ENCODE measurements at regions not wholly inside any gene's neighbourhood (a gene's known extent, or its start where the extent isn't known, plus 50 kb on each side); places are given as distances from the start of the nearest gene placed in this dataset.

DNA sequence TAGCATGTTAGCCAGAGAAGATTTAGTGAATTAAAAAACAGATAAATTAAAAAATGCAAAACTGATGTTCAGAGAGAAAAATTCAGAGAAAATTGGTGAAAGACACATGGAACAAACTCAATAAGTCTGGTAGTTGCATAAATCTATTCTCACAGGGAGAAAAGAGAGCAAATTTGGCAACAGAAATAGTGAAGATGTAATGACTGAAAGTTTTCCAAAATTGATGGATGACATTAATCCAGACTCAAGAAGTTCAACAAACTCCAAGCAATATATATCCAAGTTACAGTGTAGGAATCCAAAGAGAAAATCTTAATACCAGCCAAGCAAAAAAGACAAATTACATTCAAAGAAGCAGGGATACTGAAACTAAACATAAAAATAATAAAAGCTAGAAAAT is 302.7 kb upstream of the ARPP21 start:
- intact Hi-C loops (cut with micrococcal nuclease) = no loop called here

DNA sequence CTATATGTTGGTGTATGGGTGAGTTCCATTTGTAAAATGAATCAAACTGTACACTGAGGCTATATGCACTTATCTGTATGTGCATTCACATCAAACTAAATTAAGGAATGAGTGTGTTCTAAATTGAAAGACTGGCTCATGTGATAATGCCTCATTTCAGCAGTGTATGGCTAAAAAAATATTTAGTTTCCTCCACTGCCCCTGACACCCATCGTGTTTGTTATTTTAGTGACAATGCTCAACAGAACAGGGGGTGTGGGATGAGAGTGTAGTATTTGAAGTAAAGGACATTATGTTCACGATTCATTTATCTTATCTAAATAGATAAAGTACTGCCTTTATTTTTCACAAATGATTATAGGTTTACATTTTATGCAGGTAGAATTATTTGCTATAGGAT is 301.1 kb upstream of the ARPP21 start:
- intact Hi-C loops (cut with micrococcal nuclease) = no loop called here

DNA sequence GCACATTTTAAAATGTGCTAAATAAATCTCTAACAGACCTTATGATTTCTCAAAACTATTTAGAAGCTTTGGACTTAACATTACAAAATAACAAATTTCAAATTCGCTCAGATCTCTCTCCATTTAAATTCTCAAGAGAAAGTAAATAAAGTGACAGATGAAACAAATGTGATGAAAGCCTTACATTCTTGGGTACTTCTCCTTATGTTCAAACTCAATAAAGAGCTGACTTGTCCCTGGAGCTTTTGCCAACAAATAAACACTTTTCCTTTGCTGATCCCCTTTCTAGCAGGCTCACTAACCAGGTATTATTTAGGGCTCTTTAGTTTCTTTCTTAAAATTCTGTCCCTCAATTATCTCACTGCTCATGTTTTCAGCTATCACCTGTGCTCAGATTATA is 259.1 kb upstream of the ARPP21 start:
- intact Hi-C loops (cut with micrococcal nuclease) = no loop called here

DNA sequence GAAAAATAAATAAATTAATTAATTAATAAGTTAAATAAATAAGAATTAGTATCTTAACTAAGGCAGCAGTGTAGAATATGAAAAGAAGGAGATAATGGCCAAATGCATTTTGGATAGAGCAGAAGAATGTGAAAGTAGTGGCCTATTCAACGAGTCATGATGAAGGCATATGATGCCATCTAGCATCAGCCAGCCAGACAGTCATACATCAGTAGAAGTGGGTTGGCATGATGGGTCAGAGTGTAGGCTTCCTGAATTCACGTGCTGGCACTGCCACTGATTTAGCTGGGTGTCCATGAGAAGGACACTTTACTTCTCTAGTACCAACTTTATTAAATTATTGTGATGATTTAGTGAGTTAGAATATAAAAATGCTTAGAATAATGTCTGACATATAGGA is 256.1 kb upstream of the ARPP21 start:
- intact Hi-C loops (cut with micrococcal nuclease) = no loop called here

DNA sequence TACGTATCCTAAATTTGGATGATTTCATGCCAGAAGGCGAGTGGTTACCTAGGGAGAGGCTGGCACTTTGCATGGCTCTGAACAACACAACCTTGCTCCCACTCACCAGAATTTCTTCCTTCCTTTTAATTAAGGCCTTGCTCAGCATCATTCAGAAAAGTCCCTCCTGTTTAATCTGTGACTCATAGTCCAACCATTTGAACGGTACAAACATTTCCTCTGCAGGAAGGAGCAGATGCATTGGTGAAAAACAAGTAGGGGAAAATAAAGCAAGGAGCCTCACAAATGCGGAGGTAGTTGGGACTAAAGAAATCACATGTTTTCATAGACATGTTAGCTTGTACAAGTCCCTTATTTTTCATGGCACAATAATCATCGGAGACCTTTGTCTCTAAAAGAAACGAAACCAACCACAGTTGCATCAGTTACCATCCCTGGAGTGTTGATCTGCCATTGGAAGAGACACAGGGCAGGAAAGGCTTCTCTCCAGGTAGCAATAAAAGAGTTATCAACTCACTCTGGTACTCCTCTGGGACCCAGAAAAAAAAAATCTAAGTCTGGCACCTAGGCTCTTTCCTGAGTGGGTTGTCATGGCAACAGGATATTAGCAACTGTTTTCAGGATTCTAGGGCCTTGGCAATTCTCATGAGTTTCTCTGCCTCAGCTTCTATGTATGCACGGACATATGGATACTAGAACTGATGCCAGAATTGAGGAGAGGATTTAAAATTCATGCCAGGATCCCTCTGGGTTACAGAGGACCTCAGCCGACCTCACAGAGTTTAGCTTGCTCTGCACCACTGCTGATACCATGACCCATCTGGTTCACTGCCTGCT is 255.4 kb upstream of the ARPP21 start:
- intact Hi-C loops (cut with micrococcal nuclease) = no loop called here

DNA sequence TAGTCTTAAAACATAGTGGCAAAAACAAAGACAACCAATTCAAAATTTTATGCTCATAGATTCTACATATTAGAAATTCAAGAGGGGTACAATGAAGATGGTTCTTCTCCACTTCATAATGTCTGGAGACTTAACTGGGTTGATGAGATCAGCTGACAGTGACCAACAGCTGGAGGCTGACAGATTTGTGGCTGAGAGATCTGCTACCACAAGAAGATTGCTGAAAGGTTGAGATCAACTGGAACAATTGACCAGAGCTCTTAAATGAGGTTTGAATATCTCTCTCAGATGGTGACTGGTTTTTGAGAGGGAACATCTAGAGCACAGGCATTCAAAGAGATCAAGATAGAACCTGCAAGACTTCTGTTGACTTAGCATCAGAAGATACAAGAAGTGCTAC is 254.1 kb upstream of the ARPP21 start:
- intact Hi-C loops (cut with micrococcal nuclease) = no loop called here

DNA sequence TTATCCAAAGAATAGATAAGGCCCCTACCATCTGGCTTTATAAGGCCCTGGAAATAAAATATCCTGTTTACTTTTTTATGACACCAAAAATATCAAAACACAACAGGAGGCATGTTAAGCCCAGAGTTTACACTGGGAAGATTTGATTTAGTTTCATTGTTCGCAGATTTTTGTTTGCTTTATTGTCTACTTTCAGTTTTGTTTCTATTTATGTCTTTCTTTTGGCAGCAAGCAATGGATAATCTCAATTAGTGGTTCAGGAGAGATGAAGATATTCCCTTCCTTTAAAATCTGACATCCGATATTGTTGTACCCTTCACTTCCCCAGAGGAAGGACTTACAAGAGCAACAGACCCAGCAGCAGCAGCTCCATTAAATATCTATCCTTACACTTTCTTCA is 249.4 kb upstream of the ARPP21 start:
- intact Hi-C loops (cut with micrococcal nuclease) = no loop called here

DNA sequence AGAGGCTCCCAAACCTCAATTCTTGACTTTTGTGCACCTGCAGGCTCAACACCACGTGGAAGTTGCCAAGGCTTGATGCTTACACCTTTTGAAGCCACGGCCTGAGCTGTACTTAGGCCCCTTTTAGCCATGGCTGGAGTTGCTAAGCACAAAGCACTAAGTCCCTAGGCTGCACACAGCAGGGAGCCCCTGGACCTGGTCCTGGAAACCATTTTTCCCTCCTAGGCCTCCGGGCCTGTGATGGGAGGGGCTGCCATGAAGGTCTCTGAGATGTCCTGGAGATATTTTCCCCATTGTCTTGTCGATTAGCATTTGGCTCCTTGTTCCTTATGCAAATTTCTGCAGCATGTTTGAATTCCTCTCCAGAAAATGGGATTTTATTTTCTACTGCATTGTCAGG is 247.1 kb upstream of the ARPP21 start:
- intact Hi-C loops (cut with micrococcal nuclease) = no loop called here

GRCh38 chr3:35393901-35394799 is 245.2 kb upstream of the ARPP21 start:
- intact Hi-C loops (cut with micrococcal nuclease) = no loop called here

GRCh38 chr3:35394905-35395304 is 244.4 kb upstream of the ARPP21 start:
- intact Hi-C loops (cut with micrococcal nuclease) = no loop called here

GRCh38 chr3:35401671-35402070 is 237.7 kb upstream of the ARPP21 start:
- intact Hi-C loops (cut with micrococcal nuclease) = no loop called here

DNA sequence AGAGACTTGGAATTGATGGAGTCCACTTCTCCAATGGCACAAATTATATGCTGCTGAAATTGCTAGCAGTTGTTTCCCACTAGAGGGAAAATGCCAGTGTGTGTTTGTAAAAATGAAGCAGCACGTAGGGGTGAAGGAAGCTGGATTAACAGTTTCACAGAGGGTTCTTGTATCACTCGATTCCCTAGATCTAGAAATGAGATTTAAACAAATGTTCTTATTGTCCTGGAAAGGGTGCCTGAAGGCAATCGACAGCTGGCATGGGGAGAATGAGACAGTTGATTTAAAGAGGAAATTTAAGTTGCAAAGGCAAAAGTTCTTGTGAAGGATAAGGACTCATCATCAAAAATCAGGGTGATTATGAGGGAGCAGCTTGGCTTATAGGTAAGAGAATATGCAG is 234.8 kb upstream of the ARPP21 start:
- intact Hi-C loops (cut with micrococcal nuclease) = no loop called here

DNA sequence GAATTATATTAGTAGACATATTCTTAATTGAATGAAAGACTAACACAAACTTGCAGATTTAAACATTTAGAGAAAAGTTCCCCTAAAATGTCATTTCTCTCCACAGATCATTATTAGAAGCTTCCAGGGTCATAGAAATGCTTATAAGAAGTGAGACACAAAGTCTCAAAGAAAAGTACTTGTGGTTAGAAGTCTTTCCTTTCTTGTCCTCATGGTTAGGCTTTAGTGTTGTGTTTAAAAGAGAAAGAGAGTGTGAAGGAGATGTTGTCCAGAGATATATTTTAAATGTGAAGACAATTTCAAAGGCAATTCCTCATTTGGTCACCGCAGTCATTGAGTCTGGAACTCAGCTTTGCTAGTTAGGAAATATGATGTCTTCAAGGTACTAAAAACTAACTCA is 230.4 kb upstream of the ARPP21 start:
- intact Hi-C loops (cut with micrococcal nuclease) = no loop called here

- intact Hi-C loops (cut with micrococcal nuclease) = no loop called here
Measured at GRCh38 chr3:35409991-35410390, 229.3 kb upstream of the ARPP21 start.

GRCh38 chr3:35413483-35413882 is 225.8 kb upstream of the ARPP21 start:
- intact Hi-C loops (cut with micrococcal nuclease) = no loop called here

- intact Hi-C loops (cut with micrococcal nuclease) = no loop called here
Measured at GRCh38 chr3:35417080-35417479, 222.2 kb upstream of the ARPP21 start.

DNA sequence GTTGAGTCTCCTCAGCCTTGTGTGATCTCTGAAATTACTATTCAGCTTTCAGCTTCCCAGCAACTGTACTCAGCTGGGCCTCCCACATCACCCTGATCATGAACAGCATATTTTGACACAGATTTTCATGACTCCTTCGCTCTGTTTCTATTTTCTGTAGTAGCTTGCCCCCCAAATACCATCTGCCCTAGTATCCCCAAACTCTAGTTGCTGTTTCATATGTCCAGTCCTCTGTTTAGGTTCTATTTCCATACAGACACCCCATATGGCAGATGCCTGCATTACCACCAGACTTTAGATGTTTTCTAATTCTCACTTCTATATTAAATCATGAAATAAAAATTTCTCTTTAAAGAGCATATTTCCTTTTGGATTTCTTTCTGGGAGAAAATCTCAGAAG is 217.2 kb upstream of the ARPP21 start:
- intact Hi-C loops (cut with micrococcal nuclease) = no loop called here

DNA sequence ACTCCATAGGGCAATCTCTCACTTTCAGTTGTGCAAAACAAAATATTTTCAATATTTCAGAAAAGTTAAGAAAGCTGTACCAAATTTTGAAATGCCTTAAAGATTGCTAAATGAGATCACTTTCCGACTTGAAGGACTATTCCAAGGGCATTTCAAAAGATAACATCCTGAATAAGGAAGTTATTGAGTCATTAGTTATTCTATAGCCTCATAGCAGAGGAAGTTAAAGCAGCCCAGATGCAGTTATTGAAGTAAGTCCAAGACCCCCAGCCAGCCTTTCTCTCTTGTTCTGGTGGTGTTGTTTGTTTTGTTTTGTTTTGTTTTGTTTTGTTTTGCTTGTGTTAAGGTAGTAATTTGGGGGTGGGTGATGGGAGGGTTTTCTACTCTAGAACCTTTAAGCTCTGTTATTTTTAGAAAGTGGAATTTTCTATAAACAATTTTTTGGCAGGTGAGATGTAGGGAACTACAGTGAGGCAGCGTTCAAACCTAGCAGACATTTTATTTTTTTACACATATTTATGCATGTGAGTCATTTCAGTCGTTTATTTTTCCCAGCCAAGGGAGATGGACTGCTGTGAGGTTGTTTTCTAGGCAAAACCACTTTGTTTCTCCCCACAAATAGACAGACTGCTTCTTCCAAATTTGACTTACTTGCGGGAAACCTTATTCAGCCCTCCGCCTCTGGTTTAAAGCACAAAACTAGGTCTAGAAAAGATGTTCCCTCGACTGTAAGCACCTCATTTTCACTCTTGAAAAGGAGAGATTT is 216.3 kb upstream of the ARPP21 start:
- intact Hi-C loops (cut with micrococcal nuclease) = no loop called here

DNA sequence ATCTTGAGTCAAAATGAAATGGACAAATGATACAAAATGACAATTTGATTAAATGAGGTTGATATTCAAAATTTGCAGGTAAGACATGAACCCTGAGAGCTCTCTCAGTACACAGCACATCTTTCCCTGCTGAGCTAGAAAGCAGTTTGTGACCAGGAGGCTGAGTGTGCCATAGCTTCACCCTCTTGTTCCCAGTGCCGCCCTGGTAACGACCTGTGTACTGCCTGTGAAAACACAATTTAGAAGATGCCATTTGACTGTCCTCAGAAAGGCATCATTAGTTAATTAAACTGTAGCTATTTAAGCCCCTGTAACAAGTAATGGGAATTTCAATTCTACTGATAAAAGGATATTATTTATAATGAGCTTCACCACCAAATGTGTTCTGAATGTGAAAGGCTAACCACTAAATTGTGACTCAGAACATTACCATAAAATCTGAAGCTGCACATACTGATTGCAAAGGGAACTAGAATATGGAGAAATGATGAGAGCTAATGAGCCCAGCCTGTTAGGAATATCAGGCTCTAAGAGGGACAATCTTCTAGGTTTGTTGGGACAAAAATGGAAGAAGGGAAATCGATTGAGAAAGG is 212.9 kb upstream of the ARPP21 start:
- intact Hi-C loops (cut with micrococcal nuclease) = no loop called here

DNA sequence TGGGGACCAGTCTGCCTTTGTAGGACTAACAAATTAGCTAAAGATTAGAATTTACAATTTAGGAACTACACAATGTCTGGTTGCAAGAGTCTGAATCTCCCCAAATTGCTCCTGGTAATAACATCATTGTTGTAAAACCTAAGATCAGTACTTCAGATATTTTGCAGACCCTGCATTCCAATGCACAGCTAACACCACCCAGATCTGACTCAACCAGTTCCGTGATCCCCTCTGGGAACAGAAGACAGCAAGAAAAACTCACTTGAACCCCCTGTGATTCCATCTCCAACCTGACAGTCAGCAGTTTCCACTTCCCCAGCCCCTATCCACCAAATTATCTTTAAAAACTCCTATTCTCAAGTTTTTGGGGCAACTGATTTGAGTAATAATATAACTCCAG is 201.9 kb upstream of the ARPP21 start:
- intact Hi-C loops (cut with micrococcal nuclease) = no loop called here

- intact Hi-C loops (cut with micrococcal nuclease) = no loop called here
Measured at GRCh38 chr3:35438101-35438500, 201.2 kb upstream of the ARPP21 start.

Data from T-helper 1 cell treated with Interleukin-12 subunit alpha and Interleukin-12 subunit beta and Interleukin-4 antibody, amounts not matched to agents 30 ng/mL and 1 ng/mL, for 36 hours (primary cell).